ENCODE measurements at regions not wholly inside any gene's neighbourhood (a gene's known extent, or its start where the extent isn't known, plus 50 kb on each side); places are given as distances from the start of the nearest gene placed in this dataset.

- Histone ChIP-seq H3K9me3 (ENCODE audit: control insufficient read depth in 2 of 3, insufficient read depth in 1 of 3, low read length in 3 of 3) (no peaks in the 10 kb centered on the region), H3K27me3 (ENCODE audit: control insufficient read depth, insufficient read depth, low read length) (no peaks in the 10 kb centered on the region), H3K4me3 (ENCODE audit: low read length in 3 of 3) (no peak overlapping the region), H3K36me3 (ENCODE audit: control insufficient read depth in 2 of 3, insufficient read depth in 3 of 3, low read length in 3 of 3) (no peaks in the 10 kb centered on the region), H3K4me1 (ENCODE audit: control insufficient read depth in 2 of 3, insufficient read depth in 2 of 3, low read depth in 1 of 3, low read length in 3 of 3) (peaks cover 0 to 3% (median 3%) of the 10 kb centered on the region in 3 donors), H3K27ac (ENCODE audit: low read depth in 2 of 2, low read length in 2 of 2) (no peak overlapping the region), H3K9ac (ENCODE audit: low read length in 3 of 3) (no peak overlapping the region)
- FAIRE-seq (no peak), DNase-seq (no peak)
- TF ChIP-seq, protein P1, sequence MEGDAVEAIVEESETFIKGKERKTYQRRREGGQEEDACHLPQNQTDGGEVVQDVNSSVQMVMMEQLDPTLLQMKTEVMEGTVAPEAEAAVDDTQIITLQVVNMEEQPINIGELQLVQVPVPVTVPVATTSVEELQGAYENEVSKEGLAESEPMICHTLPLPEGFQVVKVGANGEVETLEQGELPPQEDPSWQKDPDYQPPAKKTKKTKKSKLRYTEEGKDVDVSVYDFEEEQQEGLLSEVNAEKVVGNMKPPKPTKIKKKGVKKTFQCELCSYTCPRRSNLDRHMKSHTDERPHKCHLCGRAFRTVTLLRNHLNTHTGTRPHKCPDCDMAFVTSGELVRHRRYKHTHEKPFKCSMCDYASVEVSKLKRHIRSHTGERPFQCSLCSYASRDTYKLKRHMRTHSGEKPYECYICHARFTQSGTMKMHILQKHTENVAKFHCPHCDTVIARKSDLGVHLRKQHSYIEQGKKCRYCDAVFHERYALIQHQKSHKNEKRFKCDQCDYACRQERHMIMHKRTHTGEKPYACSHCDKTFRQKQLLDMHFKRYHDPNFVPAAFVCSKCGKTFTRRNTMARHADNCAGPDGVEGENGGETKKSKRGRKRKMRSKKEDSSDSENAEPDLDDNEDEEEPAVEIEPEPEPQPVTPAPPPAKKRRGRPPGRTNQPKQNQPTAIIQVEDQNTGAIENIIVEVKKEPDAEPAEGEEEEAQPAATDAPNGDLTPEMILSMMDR (IDR thresholded peaks at IDR 0.05; ENCODE audit: borderline replicate concordance, extremely low read depth, insufficient read depth): no peak
- intact Hi-C loops (cut with DNase I): no loop called here
Observed at GRCh38 chr1:87791931-87792740, 463.5 kb downstream of the LMO4 start.

- Histone ChIP-seq H3K27me3 (ENCODE audit: control insufficient read depth, insufficient read depth, low read length) (no peaks in the 10 kb centered on the region), H3K4me3 (ENCODE audit: low read length in 3 of 3) (no peak overlapping the region), H3K9ac (ENCODE audit: low read length in 3 of 3) (no peak overlapping the region), H3K27ac (ENCODE audit: low read depth in 2 of 2, low read length in 2 of 2) (no peak overlapping the region), H3K36me3 (ENCODE audit: control insufficient read depth in 2 of 3, insufficient read depth in 3 of 3, low read length in 3 of 3) (no peaks in the 10 kb centered on the region), H3K9me3 (ENCODE audit: control insufficient read depth in 2 of 3, insufficient read depth in 1 of 3, low read length in 3 of 3) (no peaks in the 10 kb centered on the region), H3K4me1 (ENCODE audit: control insufficient read depth in 2 of 3, insufficient read depth in 2 of 3, low read depth in 1 of 3, low read length in 3 of 3) (peaks cover 0 to 3% (median 3%) of the 10 kb centered on the region in 3 donors)
- intact Hi-C loops (cut with DNase I): no loop called here
- FAIRE-seq (no peak), DNase-seq (no peak)
- TF ChIP-seq, protein P1 (IDR thresholded peaks at IDR 0.05; ENCODE audit: borderline replicate concordance, extremely low read depth, insufficient read depth): no peak
Observed at GRCh38 chr1:87794788-87795614, 466.3 kb downstream of the LMO4 start.

GRCh38 chr1:87795615-87796337, 467.1 kb downstream of the LMO4 start:
- no peaks in the 10 kb centered on the region for H3K36me3 ChIP-seq (ENCODE audit: control insufficient read depth in 2 of 3, insufficient read depth in 3 of 3, low read length in 3 of 3)
- peaks cover 0 to 3% (median 0%) of the 10 kb centered on the region in 3 donors for H3K9me3 ChIP-seq (ENCODE audit: control insufficient read depth in 2 of 3, insufficient read depth in 1 of 3, low read length in 3 of 3)
- peaks cover 0 to 3% (median 3%) of the 10 kb centered on the region in 3 donors for H3K4me1 ChIP-seq (ENCODE audit: control insufficient read depth in 2 of 3, insufficient read depth in 2 of 3, low read depth in 1 of 3, low read length in 3 of 3)
- H3K27ac ChIP-seq (ENCODE audit: low read depth in 2 of 2, low read length in 2 of 2): peak overlapping the region in 1 of 2 donors; percentile 5
- H3K4me3 ChIP-seq (ENCODE audit: low read length in 3 of 3): no peak overlapping the region
- FAIRE-seq (no peak), DNase-seq (peak in 2 of 5 donors; percentile 81 to 83)
- H3K27me3 ChIP-seq (ENCODE audit: control insufficient read depth, insufficient read depth, low read length): no peaks in the 10 kb centered on the region
- H3K9ac ChIP-seq (ENCODE audit: low read length in 3 of 3): no peak overlapping the region
- TF ChIP-seq, protein P1 (IDR thresholded peaks at IDR 0.05; ENCODE audit: borderline replicate concordance, extremely low read depth, insufficient read depth): no peak
- intact Hi-C loops (cut with DNase I): no loop called here
